DMS53 treated with DMSO at 0.1 percent for 48 hours (cell line): ENCODE measurements at regions not wholly inside any gene's neighbourhood (a gene's known extent, or its start where the extent isn't known, plus 50 kb on each side); places are given as distances from the start of the nearest gene placed in this dataset.

Experiments
- DNase-seq: peaks from one replicate; lab custom pipeline; 2025; ENCODE audit not compliant: unreplicated experiment; lab: John Stamatoyannopoulos, UW

GRCh38 chr16:49081554-49081953, 200.1 kb downstream of the CBLN1 start:
- DNase-seq, result no peak

GRCh38 chr16:49081086-49081485, 200.6 kb downstream of the CBLN1 start:
- DNase-seq, result no peak

GRCh38 chr16:49078571-49078970, 203.1 kb downstream of the CBLN1 start:
- no peak for DNase-seq

GRCh38 chr16:49078104-49078503, 203.5 kb downstream of the CBLN1 start:
- no peak for DNase-seq

GRCh38 chr16:49075709-49076108, 205.9 kb downstream of the CBLN1 start:
- DNase-seq, result no peak

GRCh38 chr16:49068224-49068623, 213.4 kb downstream of the CBLN1 start:
- no peak for DNase-seq

GRCh38 chr16:49067776-49068175, 213.9 kb downstream of the CBLN1 start:
- DNase-seq, result no peak

GRCh38 chr16:49061137-49061714, 220.4 kb downstream of the CBLN1 start:
- DNase-seq, result no peak

- DNase-seq, result no peak
Measured at GRCh38 chr16:49060728-49061127, 220.9 kb downstream of the CBLN1 start.

GRCh38 chr16:49058382-49058781, 223.3 kb downstream of the CBLN1 start:
- DNase-seq, result no peak

- no peak for DNase-seq
Measured at GRCh38 chr16:49057936-49058335, 223.7 kb downstream of the CBLN1 start.

- no peak for DNase-seq
Measured at GRCh38 chr16:49057391-49057790, 224.2 kb downstream of the CBLN1 start.

- DNase-seq, result no peak
Measured at GRCh38 chr16:49056546-49056945, 225.1 kb downstream of the CBLN1 start.

GRCh38 chr16:49055824-49056545, 225.7 kb downstream of the CBLN1 start:
- DNase-seq, result no peak

- DNase-seq, result no peak
Measured at GRCh38 chr16:49055291-49055690, 226.3 kb downstream of the CBLN1 start.

GRCh38 chr16:49054606-49055005, 227.0 kb downstream of the CBLN1 start:
- no peak for DNase-seq

GRCh38 chr16:49052846-49053245, 228.8 kb downstream of the CBLN1 start:
- no peak for DNase-seq

GRCh38 chr16:49051576-49051975, 230.1 kb downstream of the CBLN1 start:
- no peak for DNase-seq

- no peak for DNase-seq
Measured at GRCh38 chr16:49050607-49051006, 231.0 kb downstream of the CBLN1 start.

- no peak for DNase-seq
Measured at GRCh38 chr16:49049644-49050043, 232.0 kb downstream of the CBLN1 start.

- no peak for DNase-seq
Measured at GRCh38 chr16:49049191-49049590, 232.4 kb downstream of the CBLN1 start.

- DNase-seq, result no peak
Measured at GRCh38 chr16:49048557-49048956, 233.1 kb downstream of the CBLN1 start.

GRCh38 chr16:49036126-49036525, 245.5 kb downstream of the CBLN1 start:
- no peak for DNase-seq
